SH-SY5Y (cell line): ENCODE measurements at regions not wholly inside any gene's neighbourhood (a gene's known extent, or its start where the extent isn't known, plus 50 kb on each side); places are given as distances from the start of the nearest gene placed in this dataset.

Source experiments
- GATA2 ChIP-seq: IDR thresholded peaks from 2 replicates; pipeline ENCODE4 v1.6.1; 2011; ENCODE audit warnings: mild to moderate bottlenecking, low read depth, low read length
- GATA3 ChIP-seq: IDR thresholded peaks from 2 replicates; pipeline ENCODE4 v1.6.1; 2011; ENCODE audit warnings: low read depth, mild to moderate bottlenecking, low read length, moderate library complexity

DNA sequence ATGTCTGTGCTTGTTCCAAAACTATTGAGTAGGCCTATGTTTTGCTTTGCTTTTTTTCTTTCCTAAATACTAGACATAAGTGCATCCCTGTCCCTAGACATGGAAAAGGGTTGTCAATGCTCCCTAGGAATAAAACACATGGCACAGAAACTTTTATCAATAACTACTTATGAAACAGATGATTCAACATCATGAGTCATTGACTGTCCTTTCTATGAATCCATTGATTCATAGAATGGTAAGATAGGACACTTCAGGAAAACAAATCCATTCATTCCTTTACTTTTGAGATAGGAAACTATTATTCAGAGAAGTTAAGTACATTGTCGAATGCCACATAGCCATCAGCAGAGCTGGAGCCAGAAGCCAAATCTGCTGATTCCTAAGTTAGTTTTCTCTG, 147.5 kb downstream of the TSEN15 start:
- TF ChIP-seq GATA3 (no peak), GATA2 (no peak)
